ENCODE measurements at regions not wholly inside any gene's neighbourhood (a gene's known extent, or its start where the extent isn't known, plus 50 kb on each side); places are given as distances from the start of the nearest gene placed in this dataset.

DNA sequence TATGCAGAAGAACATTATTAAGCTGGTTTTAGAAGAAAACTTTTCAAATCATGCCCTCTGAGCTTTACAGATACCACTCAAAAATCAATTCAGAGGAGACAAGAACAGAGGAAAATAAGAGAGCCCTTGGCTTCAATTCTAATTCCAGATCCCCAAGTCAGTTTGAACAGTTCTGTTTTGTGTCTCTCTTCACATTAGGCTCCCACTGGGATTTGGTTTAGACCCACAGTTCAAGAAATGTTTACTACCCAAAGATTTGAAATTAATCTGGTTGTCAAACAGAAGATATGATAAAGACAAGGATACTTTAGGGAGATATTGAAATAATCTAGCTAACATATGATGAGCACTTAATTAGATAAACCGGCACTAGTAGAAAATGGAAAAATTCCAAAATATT lies 329.5 kb downstream of the RAD51AP2 start:
- TF ChIP-seq, protein P1, sequence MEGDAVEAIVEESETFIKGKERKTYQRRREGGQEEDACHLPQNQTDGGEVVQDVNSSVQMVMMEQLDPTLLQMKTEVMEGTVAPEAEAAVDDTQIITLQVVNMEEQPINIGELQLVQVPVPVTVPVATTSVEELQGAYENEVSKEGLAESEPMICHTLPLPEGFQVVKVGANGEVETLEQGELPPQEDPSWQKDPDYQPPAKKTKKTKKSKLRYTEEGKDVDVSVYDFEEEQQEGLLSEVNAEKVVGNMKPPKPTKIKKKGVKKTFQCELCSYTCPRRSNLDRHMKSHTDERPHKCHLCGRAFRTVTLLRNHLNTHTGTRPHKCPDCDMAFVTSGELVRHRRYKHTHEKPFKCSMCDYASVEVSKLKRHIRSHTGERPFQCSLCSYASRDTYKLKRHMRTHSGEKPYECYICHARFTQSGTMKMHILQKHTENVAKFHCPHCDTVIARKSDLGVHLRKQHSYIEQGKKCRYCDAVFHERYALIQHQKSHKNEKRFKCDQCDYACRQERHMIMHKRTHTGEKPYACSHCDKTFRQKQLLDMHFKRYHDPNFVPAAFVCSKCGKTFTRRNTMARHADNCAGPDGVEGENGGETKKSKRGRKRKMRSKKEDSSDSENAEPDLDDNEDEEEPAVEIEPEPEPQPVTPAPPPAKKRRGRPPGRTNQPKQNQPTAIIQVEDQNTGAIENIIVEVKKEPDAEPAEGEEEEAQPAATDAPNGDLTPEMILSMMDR (IDR thresholded peaks at IDR 0.05): no peak
- no peak for TF ChIP-seq POLR2A (IDR thresholded peaks at IDR 0.05)

Measured in prostate gland (tissue), 2 donors.